NAMALWA (cell line): ENCODE measurements at regions not wholly inside any gene's neighbourhood (a gene's known extent, or its start where the extent isn't known, plus 50 kb on each side); places are given as distances from the start of the nearest gene placed in this dataset.
"Not testable (repeated sequence)": the region's sequence is repeated elsewhere in the genome, so short reads cannot be mapped to it uniquely, and the experiment has no call there.

Experiments used
- DNase-seq: peaks from one replicate; pipeline ENCODE4 v3.0.0-alpha.2; 2015; ENCODE audit warnings: low spot score

GRCh38 chr2:88924533-88924932 lies 233.1 kb downstream of the RPIA start:
- DNase-seq: no peak

DNA sequence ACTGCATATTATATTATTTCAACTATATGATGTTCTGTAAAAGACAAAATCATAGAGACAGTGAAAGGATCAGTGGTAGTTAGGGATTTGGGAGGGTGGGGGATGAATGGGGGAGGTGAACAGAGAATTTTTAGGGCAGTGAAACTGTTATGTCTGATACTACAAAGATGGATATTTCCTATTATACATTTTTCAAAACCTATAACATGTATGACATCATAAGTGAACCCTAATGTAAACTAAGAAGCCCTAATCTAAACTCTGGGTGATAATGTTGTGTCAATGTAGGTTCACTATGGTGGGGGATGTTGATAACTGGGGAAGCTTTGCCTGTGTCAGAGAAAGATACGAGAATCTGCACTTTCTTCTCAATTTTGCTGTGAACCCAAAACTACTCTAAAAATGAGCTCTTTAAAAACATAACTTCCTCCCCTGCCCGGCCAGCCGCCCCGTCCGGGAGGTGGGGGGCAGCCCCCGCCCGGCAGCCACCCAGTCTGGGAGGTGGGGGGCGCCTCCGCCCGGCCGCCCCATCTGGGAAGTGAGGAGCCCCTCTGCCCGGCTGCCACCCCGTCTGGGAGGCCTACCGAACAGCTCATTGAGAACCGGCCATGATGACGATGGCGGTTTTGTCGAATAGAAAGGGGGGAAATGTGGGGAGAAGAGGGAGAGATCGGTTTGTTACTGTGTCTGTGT lies 234.4 kb downstream of the RPIA start:
- no peak for DNase-seq

GRCh38 chr2:88927128-88927527 lies 235.7 kb downstream of the RPIA start:
- no peak for DNase-seq

DNA sequence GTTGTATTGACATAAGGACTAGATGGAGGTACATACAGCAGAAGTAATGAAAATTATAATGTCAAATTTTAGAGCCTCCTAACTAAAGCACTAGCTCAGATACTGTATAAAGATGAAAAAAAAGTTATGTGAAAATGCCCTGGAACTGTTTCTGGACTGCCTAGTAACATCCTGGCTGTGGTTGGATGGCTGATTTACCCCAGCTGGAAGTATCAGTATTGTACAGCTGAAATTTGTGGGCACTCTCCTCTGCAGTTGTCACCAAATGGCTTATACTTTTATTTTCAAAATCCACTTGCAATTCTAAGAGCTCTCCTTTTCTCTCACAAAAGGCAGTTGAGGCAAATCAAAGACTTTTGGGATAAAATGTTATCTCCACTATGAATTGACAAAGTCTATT lies 239.2 kb downstream of the RPIA start:
- DNase-seq: no peak

DNA sequence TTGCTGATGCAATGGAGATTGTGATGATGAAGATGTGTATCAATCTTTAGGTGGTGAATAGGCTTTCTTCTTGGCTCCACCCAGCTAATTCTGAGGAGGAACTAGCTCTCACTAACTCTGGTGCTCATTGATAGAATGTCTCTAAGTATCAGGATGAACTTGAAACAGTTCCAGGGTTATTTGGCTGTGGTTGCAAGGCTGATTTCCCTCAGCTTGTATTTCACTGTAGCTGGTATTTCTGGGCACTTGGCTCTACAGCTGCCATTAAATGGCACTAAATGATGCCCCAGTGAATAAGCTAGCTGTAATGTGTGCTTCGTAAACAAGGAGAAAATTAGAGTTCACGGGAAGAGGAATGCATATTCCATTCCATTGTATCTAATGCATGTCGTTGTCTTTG lies 241.2 kb downstream of the RPIA start:
- DNase-seq: peak; percentile 66

DNA sequence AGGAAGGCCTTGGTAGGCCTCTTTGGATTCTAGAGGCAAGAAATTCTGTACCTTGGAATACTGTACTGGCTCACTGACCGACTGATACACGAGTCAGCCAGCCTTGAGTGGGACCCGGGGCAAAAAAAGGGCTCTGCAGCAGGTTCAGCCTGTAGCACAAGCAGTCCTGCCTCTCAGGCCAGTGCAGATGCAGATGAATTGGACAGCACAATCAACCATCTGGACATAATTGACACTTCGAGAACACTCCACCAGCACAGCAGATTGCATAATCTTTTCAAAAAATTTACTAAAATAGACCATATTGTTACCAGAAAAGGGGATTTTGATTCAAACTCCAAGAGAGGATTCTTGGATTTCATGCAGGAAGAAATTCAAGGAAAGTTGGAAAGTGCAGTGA lies 241.6 kb downstream of the RPIA start:
- no peak for DNase-seq

DNA sequence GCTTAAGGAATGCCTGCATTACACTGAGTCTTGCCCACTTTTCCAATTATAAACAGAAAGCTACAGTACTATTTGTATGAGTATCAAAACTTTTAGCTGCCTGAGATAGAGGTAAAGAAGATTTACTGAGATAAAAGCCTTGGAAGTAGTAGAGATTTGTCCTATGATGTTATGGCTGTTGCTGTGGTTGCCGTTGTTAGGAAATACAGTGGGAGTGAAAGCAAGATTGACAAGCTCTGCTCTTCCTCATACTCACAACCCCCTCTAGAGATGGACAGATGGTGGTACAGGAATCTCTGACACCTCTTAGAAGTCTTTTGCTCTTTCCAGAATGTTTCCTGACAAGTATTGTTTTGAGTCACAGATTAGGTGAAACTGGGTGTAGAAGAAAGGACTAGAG lies 242.5 kb downstream of the RPIA start:
- DNase-seq: peak; percentile 83

GRCh38 chr2:88941178-88941577 lies 249.7 kb downstream of the RPIA start:
- peak; percentile 71 for DNase-seq

GRCh38 chr2:88942798-88943197 lies 251.3 kb downstream of the RPIA start:
- DNase-seq: peak; percentile 83

DNA sequence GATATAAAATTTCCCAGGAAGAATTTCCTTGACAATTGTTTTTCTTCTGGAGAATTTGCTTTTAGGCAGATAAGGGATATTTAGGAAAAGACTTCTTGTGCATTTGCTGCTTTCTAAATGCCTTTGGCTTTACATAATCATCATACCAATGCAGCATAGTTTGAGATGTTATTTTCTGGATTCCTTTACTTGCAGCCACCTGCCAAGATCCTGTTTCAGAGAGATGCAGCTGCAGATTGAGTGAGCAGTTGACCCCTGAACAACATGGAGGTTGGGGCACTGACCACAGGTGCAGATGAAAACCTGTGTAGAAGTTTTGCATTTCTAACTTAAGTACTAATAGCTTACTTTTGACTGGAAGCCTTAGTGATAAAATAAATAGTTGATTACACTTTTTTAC lies 257.9 kb downstream of the RPIA start:
- DNase-seq: peak; percentile 69

GRCh38 chr2:88950010-88950409 lies 258.5 kb downstream of the RPIA start:
- peak; percentile 81 for DNase-seq

DNA sequence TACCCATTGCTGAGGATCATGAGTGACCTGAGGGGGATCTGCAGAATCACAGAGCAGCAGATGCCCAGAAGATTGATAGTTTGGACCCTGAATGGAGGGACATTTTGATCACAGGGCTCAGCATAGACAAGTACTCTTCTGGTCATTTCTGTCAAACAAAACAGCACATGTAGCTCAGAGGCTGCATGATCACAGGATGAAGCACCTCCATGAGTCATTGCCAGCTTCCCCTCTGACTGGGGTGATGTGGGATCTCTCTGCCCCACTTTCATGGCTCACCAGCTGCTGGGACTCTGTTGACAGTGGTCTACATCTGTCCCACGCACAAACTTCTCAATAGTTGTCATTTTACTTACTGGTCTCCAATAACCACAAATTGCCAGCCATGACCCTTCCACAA lies 264.1 kb downstream of the RPIA start:
- DNase-seq: no peak

GRCh38 chr2:88959480-88960204 lies 268.2 kb downstream of the RPIA start:
- peak; percentile 41 for DNase-seq

- peak; percentile 46 for DNase-seq
These were observed 269.9 kb downstream of the RPIA start for GRCh38 chr2:88961323-88961722.

DNA sequence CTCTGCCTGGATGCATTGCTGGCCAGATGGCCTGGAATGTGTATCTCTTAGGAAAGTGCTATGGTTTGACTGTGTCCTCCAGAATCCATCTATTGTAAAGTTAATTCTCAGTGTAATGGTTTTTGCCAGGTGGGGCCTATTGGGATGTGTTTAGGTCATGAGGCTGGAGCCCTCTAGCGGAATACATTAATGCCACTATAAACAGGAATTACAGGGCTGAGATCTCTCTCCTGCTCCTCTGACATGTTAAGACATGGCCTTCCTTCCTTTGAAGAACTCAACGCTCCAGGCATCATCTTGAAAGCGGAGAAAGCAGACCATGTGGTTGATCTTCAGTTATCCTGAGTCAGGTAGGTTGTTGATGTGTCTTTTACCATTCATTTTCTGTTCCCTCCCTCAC lies 276.4 kb downstream of the RPIA start:
- DNase-seq: peak; percentile 53

DNA sequence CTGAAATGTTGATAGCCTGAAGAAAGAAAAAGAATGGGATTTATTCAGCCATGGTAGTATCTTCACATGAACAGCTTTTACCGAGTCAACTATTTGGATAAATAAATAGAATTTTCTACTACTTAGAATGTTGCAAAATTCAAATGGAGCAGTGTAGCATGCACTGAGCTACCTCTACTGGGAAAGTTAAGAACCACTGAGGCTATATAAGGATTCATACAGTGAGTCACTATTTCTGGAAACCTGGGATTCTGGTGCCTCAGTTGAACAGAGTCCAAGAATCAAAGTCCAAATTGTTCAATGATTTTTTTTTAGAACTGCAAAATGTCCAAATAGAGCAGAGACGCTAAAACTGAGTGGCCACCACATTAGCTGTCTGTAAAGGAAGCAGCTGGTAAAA lies 286.5 kb downstream of the RPIA start:
- DNase-seq: not testable (repeated sequence)

DNA sequence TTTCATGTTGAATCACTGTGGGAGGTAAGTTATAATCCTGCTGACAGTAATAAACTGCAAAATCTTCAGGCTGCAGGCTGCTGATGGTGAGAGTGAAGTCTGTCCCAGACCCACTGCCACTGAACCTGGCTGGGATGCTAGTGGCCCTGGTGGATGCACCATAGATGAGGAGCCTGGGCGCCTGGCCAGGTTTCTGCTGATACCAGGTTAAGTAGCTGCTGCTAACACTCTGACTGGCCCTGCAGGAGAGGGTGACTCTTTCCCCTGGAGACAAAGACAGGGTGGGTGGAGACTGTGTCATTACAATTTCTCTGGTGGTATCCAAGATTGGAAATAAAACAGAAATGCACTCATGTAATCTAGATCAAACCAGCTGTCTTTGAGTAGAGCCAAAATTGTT lies 287.0 kb downstream of the RPIA start:
- peak; percentile 57 for DNase-seq

DNA sequence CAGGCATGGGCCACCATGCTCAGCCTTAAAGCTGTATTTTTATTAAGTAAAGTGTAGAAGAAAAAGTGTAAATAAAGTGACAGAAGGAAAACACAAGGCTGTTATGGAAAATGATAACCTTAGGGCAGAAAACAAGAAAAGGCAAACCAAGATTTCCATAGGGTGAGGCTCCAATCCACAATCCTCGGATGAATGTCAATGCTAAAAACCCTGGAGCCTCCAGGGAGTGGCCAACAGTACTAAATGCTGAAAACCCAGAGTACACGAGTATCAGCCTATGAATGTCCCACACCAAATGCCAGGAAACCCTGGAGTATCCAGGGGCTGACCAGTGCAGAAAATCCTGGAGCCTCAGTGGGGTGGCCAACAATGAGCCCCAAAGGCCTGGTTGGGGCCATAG lies 292.6 kb downstream of the RPIA start:
- DNase-seq: not testable (repeated sequence)

DNA sequence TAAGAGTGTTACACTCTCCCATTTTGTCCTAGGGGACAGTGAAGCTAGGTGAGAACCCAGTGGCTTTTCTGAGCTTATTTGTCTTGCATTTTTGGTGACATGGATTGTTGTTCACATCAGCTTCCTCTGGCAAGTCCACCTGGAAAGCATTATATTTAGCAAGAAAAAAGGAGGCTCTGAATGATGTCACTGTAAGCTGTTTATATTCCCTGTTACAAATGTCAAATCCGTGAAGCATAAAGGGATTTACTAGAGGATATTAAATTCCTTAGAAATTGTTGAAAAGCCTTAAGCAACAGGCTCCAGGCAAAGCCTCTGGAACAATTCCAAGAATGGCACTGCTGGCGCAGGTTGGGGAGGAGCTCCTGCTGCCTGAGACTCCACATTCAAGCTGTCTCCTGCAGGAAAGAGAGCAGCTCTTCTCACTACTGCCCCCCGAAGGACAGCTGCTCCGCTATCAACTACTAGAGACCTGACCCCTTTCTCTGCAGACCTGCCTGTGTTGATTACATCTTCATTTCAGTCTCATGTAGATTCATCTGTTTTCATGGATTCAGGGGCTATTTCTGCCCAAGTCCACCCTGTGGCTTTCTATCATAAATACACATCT lies 295.4 kb downstream of the RPIA start:
- peak; percentile 45 for DNase-seq

DNA sequence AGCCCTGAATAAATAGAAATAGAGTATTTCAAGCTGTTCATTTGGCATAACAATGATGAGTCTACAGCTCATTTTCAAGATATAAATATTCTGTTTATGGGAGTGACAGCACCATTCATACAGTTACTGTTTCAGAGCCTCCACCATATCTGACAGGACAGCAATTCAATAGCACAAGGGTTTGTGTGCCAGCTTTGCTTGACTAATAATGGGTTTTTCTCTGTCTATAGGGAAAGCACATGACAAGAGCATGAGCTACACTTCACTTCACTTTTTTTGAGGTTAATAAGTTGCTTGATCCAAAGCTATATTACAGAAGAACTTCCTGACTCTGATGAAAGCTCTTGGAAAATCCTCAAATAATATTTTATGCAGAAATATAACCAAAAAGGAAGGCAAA lies 297.1 kb downstream of the RPIA start:
- not testable (repeated sequence) for DNase-seq

DNA sequence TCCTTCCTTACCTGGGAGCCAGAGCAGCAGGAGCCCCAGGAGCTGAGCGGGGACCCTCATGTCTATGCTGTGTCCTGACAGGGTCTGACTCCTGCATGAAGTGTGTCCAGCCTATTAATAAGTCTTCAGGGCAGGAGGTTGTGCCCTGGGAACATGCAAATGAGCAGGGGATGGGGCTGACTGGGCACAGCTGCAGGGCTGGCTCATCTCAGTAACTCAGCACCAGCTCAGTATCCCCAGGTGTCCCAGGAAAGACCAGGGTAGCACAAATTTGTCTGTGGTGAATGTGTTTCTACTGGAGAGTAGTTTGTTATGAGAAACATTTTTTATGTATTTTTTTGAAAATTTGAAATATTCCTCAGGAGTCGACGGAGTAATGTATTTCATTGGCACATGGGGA lies 301.3 kb downstream of the RPIA start:
- peak; percentile 89 for DNase-seq

DNA sequence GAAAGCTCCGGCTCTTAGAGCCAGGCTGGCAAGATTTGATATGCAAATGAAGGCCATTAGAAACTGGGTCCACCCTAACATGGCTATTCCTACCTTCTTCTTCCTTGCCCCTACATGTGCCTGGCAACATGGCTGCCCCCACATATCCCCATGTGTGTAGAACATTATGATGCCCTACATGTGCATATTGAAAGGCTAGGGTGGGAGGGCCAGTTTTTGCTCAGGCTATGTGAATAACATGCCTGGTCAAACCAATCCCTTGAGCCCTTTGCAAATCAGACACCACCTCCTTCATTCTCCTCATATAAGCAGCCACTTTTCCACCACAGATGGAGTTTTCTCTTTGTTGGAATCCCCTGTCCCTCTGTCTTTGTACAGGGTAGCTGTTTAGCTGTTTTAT lies 303.4 kb downstream of the RPIA start:
- DNase-seq: not testable (repeated sequence)

GRCh38 chr2:88996588-88996987 lies 305.1 kb downstream of the RPIA start:
- DNase-seq: not testable (repeated sequence)
